HL-60 (cell line): ENCODE measurements at regions not wholly inside any gene's neighbourhood (a gene's known extent, or its start where the extent isn't known, plus 50 kb on each side); places are given as distances from the start of the nearest gene placed in this dataset.

Experiments
- DNase-seq, 2 experiments: peaks; one replicate each; pipeline ENCODE4 v3.0.0-alpha.2; 2010 to 2020; ENCODE audit warnings: low read depth in 1 of 2, low spot score in 1 of 2
- H3K27ac ChIP-seq: fragments of 250-450 bp; sonication (Bioruptor Pico); replicated peaks from 2 replicates; pipeline ENCODE4 v1.5.1; 2020; ENCODE audit warnings: mild to moderate bottlenecking, moderate library complexity
- H3K27me3 ChIP-seq: fragments of 250-450 bp; sonication (Bioruptor Pico); 2 replicates; pipeline ENCODE4 v1.5.1; 2021; ENCODE audit warnings: mild to moderate bottlenecking, moderate library complexity; ENCODE audit not compliant: insufficient read depth, poor library complexity, severe bottlenecking
- H3K4me3 ChIP-seq: replicated peaks from 2 replicates; pipeline ENCODE4 v1.5.1; 2011; ENCODE audit warnings: mild to moderate bottlenecking, control low read depth, low read length; ENCODE audit not compliant: insufficient read depth
- CTCF ChIP-seq: IDR thresholded peaks from one replicate; pipeline ENCODE4 v1.5.1; 2011; ENCODE audit warnings: low read length, control low read depth, inconsistent platforms; ENCODE audit not compliant: insufficient read depth
- GABPA ChIP-seq: IDR thresholded peaks from 2 replicates; pipeline ENCODE4 v1.6.1; 2012; ENCODE audit warnings: low read depth
- POLR2AphosphoS5 ChIP-seq: IDR thresholded peaks from 2 replicates; pipeline ENCODE4 v1.6.1; 2012; ENCODE audit warnings: low read depth
- REST ChIP-seq: IDR thresholded peaks from 2 replicates; pipeline ENCODE4 v1.6.1; 2012; ENCODE audit warnings: low read depth; ENCODE audit not compliant: insufficient replicate concordance
- SPI1 ChIP-seq: IDR thresholded peaks from 2 replicates; pipeline ENCODE4 v1.6.1; 2012; ENCODE audit warnings: low read depth, mild to moderate bottlenecking, borderline replicate concordance

DNA sequence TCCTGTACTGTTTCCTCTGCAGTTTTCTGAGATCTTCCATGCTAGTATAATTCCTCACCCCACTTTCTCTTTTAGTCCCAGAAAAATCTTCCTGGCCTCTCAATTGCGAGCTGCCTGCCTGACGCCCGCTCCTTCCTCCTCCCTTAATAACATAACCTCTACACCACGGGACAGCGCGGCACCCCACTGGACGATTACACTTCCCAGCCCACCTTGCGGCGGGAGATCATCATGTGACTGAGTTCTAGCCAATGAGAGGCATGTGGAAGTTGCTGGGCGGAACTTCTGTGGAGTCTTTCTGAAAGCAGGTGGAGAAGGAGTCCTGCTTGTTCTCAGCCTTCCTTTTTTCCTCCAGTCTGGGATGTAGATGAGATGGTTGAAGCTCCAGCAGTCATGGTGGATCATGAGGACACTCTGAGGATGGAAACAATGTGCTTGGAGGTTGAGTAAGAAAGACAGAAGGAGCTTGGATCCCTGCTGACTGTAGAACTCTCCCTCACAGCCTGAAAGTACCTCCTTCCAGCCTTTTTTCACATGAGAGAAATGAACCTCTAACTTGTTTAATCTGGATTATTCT, 133.6 kb upstream of the VRK1 start:
- TF ChIP-seq CTCF (no peak), SPI1 (no peak), POLR2AphosphoS5 (no peak), GABPA (no peak), REST (no peak)
- H3K27me3 ChIP-seq = peaks cover 3% of the 10 kb centered on the region
- H3K4me3 ChIP-seq = no peak overlapping the region
- DNase-seq = no peak
- no peak overlapping the region for H3K27ac ChIP-seq

DNA sequence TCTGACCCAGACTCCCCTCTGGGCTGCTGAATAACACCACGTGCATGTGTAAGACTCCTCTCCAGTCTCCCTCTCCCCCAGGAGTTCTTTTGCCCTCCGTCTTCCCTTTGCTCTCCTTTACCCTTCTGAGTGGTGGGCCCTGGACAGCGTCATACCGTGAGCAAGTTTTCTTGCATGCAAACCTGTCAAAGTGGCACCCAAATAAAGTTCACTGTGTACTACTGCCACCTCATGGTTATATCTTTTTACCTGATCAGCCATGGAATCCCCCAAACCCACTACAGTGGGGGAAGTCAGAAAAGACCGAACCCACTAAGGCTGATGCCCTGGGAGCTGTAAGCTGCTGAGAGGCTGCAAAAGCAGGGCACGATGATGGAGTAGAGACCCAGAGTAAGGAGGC, 131.1 kb upstream of the VRK1 start:
- H3K27me3 ChIP-seq = peaks cover 3% of the 10 kb centered on the region
- DNase-seq = no peak
- TF ChIP-seq POLR2AphosphoS5 (no peak), SPI1 (no peak), REST (no peak), GABPA (no peak), CTCF (no peak)
- H3K27ac ChIP-seq = no peak overlapping the region
- no peak overlapping the region for H3K4me3 ChIP-seq

DNA sequence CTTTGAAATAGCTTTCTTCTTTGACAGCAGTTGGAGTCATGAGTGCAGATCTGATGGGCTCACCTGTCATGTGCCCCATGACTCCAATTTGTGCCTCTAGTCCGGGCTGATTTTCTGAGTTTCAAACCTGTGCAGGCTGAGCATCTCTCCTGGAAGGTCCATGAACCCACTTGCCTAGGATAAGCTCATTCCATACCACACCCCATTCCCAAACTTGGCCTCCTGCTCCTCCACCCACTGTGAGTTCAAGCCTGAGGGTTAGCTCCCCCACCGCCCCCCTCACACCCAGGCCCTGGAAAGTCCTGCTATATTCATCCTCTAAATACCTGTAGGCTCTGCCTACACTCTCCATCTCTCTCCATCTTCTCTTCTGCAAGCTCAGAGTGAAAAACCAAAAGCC, 126.8 kb upstream of the VRK1 start:
- peaks cover 3% of the 10 kb centered on the region for H3K27me3 ChIP-seq
- TF ChIP-seq GABPA (no peak), REST (no peak), CTCF (no peak), POLR2AphosphoS5 (no peak), SPI1 (no peak)
- no peak overlapping the region for H3K27ac ChIP-seq
- DNase-seq = no peak
- no peak overlapping the region for H3K4me3 ChIP-seq
